Islet precursor cell (in vitro differentiated cells): ENCODE measurements at regions not wholly inside any gene's neighbourhood (a gene's known extent, or its start where the extent isn't known, plus 50 kb on each side); places are given as distances from the start of the nearest gene placed in this dataset.

Experiments used
- DNase-seq: peaks from one replicate; pipeline ENCODE4 v3.0.0-alpha.2; 2018

GRCh38 chr10:44326474-44327030 is 58.3 kb downstream of the CXCL12 start:
- DNase-seq = no peak

GRCh38 chr10:44325596-44326307 is 59.1 kb downstream of the CXCL12 start:
- DNase-seq = no peak

- DNase-seq = no peak
These were observed 59.7 kb downstream of the CXCL12 start for GRCh38 chr10:44325157-44325556.

GRCh38 chr10:44323838-44324237 is 61.1 kb downstream of the CXCL12 start:
- no peak for DNase-seq

GRCh38 chr10:44322137-44322536 is 62.8 kb downstream of the CXCL12 start:
- DNase-seq = no peak

GRCh38 chr10:44320756-44321155 is 64.1 kb downstream of the CXCL12 start:
- no peak for DNase-seq

- no peak for DNase-seq
These were observed 67.0 kb downstream of the CXCL12 start for GRCh38 chr10:44317856-44318255.

GRCh38 chr10:44316922-44317215 is 68.0 kb downstream of the CXCL12 start:
- no peak for DNase-seq

GRCh38 chr10:44316187-44316921 is 68.5 kb downstream of the CXCL12 start:
- DNase-seq = peak; percentile 80

GRCh38 chr10:44314802-44315460 is 70.0 kb downstream of the CXCL12 start:
- no peak for DNase-seq

GRCh38 chr10:44313761-44314165 is 71.1 kb downstream of the CXCL12 start:
- no peak for DNase-seq

- DNase-seq = no peak
These were observed 72.5 kb downstream of the CXCL12 start for GRCh38 chr10:44312401-44312800.

GRCh38 chr10:44311563-44312051 is 73.3 kb downstream of the CXCL12 start:
- no peak for DNase-seq

- DNase-seq = peak; percentile 95
These were observed 73.9 kb downstream of the CXCL12 start for GRCh38 chr10:44310762-44311562.

GRCh38 chr10:44309939-44310761 is 74.7 kb downstream of the CXCL12 start:
- DNase-seq = no peak

GRCh38 chr10:44309361-44309760 is 75.5 kb downstream of the CXCL12 start:
- no peak for DNase-seq

GRCh38 chr10:44308935-44309334 is 76.0 kb downstream of the CXCL12 start:
- DNase-seq = no peak

- DNase-seq = no peak
These were observed 77.2 kb downstream of the CXCL12 start for GRCh38 chr10:44307691-44308090.

- no peak for DNase-seq
These were observed 78.1 kb downstream of the CXCL12 start for GRCh38 chr10:44306762-44307161.

GRCh38 chr10:44306147-44306710 is 78.7 kb downstream of the CXCL12 start:
- DNase-seq = no peak

GRCh38 chr10:44301781-44302355 is 83.0 kb downstream of the CXCL12 start:
- no peak for DNase-seq
